ENCODE measurements at regions not wholly inside any gene's neighbourhood (a gene's known extent, or its start where the extent isn't known, plus 50 kb on each side); places are given as distances from the start of the nearest gene placed in this dataset.

- H3K9me3 ChIP-seq (ENCODE audit: low read length), result no peaks in the 10 kb centered on the region
- no peaks in the 10 kb centered on the region for H3K36me3 ChIP-seq (ENCODE audit: insufficient read depth, low read length)
- no peaks in the 10 kb centered on the region for H3K4me1 ChIP-seq (ENCODE audit: insufficient read depth, low read length, poor library complexity, severe bottlenecking)
- DNase-seq (ENCODE audit: low spot score), result no peak
- no peak overlapping the region for H2AFZ ChIP-seq (ENCODE audit: low read length)
- H3K27ac ChIP-seq (ENCODE audit: low read depth, low read length, poor library complexity, severe bottlenecking), result no peak overlapping the region
- intact Hi-C loops (cut with micrococcal nuclease; ENCODE audit: unreplicated experiment), result no loop called here
- no peak overlapping the region for H3K4me3 ChIP-seq (ENCODE audit: low read depth, low read length, poor library complexity, severe bottlenecking)
- ChIA-PET POLR2A (no interaction called here), CTCF (ENCODE audit: unreplicated experiment) (no interaction called here)
- H3K9me2 ChIP-seq (ENCODE audit: insufficient read depth, low read length), result no peaks in the 10 kb centered on the region
- no peaks in the 10 kb centered on the region for H4K20me1 ChIP-seq (ENCODE audit: insufficient read depth, low read length)
- TF ChIP-seq, protein P1, sequence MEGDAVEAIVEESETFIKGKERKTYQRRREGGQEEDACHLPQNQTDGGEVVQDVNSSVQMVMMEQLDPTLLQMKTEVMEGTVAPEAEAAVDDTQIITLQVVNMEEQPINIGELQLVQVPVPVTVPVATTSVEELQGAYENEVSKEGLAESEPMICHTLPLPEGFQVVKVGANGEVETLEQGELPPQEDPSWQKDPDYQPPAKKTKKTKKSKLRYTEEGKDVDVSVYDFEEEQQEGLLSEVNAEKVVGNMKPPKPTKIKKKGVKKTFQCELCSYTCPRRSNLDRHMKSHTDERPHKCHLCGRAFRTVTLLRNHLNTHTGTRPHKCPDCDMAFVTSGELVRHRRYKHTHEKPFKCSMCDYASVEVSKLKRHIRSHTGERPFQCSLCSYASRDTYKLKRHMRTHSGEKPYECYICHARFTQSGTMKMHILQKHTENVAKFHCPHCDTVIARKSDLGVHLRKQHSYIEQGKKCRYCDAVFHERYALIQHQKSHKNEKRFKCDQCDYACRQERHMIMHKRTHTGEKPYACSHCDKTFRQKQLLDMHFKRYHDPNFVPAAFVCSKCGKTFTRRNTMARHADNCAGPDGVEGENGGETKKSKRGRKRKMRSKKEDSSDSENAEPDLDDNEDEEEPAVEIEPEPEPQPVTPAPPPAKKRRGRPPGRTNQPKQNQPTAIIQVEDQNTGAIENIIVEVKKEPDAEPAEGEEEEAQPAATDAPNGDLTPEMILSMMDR (conservative IDR thresholded peaks at IDR 0.05; ENCODE audit: low read length), result no peak
- TF ChIP-seq EZH2phosphoT487 (IDR thresholded peaks at IDR 0.05; ENCODE audit: borderline replicate concordance, low read depth, low read length), result no peak
- H3K4me2 ChIP-seq (ENCODE audit: low read length), result no peak overlapping the region
- BruUV-seq (replicated peaks), result no TSS peak
- H3K79me2 ChIP-seq (ENCODE audit: insufficient read depth, low read depth, low read length), result no peaks in the 10 kb centered on the region
These were observed 514.2 kb upstream of the TMEM132C start for GRCh38 chr12:127752802-127753201.

GRCh38 chr12:127760357-127760756 is 506.6 kb upstream of the TMEM132C start:
- Histone ChIP-seq H3K27ac (ENCODE audit: low read depth, low read length, poor library complexity, severe bottlenecking) (no peak overlapping the region), H3K79me2 (ENCODE audit: insufficient read depth, low read depth, low read length) (no peaks in the 10 kb centered on the region), H3K4me3 (ENCODE audit: low read depth, low read length, poor library complexity, severe bottlenecking) (no peak overlapping the region), H3K4me2 (ENCODE audit: low read length) (no peak overlapping the region), H3K4me1 (ENCODE audit: insufficient read depth, low read length, poor library complexity, severe bottlenecking) (no peaks in the 10 kb centered on the region), H3K9me2 (ENCODE audit: insufficient read depth, low read length) (no peaks in the 10 kb centered on the region), H3K36me3 (ENCODE audit: insufficient read depth, low read length) (no peaks in the 10 kb centered on the region), H3K9me3 (ENCODE audit: low read length) (no peaks in the 10 kb centered on the region), H4K20me1 (ENCODE audit: insufficient read depth, low read length) (no peaks in the 10 kb centered on the region), H2AFZ (ENCODE audit: low read length) (no peak overlapping the region)
- intact Hi-C loops (cut with micrococcal nuclease; ENCODE audit: unreplicated experiment), result no loop called here
- DNase-seq (ENCODE audit: low spot score), result no peak
- TF ChIP-seq, protein P1 (conservative IDR thresholded peaks at IDR 0.05; ENCODE audit: low read length), result no peak
- TF ChIP-seq EZH2phosphoT487 (IDR thresholded peaks at IDR 0.05; ENCODE audit: borderline replicate concordance, low read depth, low read length), result no peak
- BruUV-seq (replicated peaks), result no TSS peak
- POLR2A ChIA-PET, result no interaction called here
- CTCF ChIA-PET (ENCODE audit: unreplicated experiment), result no interaction called here

DNA sequence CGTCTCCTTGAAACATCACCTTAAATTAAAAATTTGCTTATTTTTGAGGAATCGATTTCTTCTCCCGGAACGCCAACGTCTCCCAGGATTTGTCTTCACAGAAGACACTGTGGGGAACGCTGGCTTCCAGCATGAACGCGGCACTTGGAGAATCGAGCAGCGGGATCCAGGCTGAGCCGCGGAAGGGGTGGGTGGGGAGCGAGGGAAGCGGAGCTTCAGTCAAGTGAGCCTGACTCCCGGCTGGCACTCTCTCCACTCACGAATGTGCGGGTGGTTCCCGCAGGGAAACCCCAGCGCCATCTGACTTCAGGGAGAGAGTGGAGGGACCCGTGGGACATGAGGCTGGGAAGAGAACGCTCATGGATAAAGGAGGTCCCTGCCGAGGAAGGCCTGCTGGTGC is 506.0 kb upstream of the TMEM132C start:
- H3K27ac ChIP-seq (ENCODE audit: low read depth, low read length, poor library complexity, severe bottlenecking), result no peak overlapping the region
- no peaks in the 10 kb centered on the region for H3K79me2 ChIP-seq (ENCODE audit: insufficient read depth, low read depth, low read length)
- CTCF ChIA-PET (ENCODE audit: unreplicated experiment), result no interaction called here
- no peaks in the 10 kb centered on the region for H3K36me3 ChIP-seq (ENCODE audit: insufficient read depth, low read length)
- no peak overlapping the region for H2AFZ ChIP-seq (ENCODE audit: low read length)
- H3K4me2 ChIP-seq (ENCODE audit: low read length), result no peak overlapping the region
- DNase-seq (ENCODE audit: low spot score), result no peak
- no peak for TF ChIP-seq EZH2phosphoT487 (IDR thresholded peaks at IDR 0.05; ENCODE audit: borderline replicate concordance, low read depth, low read length)
- TF ChIP-seq, protein P1 (conservative IDR thresholded peaks at IDR 0.05; ENCODE audit: low read length), result no peak
- no peak overlapping the region for H3K4me3 ChIP-seq (ENCODE audit: low read depth, low read length, poor library complexity, severe bottlenecking)
- intact Hi-C loops (cut with micrococcal nuclease; ENCODE audit: unreplicated experiment), result no loop called here
- POLR2A ChIA-PET, result interaction anchor here (0.7 kb wide), 1 partner anchor 26 kb away, joined by 3 read pairs; no protein-coding TSS in a partner anchor
- no TSS peak for BruUV-seq (replicated peaks)
- H4K20me1 ChIP-seq (ENCODE audit: insufficient read depth, low read length), result no peaks in the 10 kb centered on the region
- H3K9me2 ChIP-seq (ENCODE audit: insufficient read depth, low read length), result no peaks in the 10 kb centered on the region
- no peaks in the 10 kb centered on the region for H3K4me1 ChIP-seq (ENCODE audit: insufficient read depth, low read length, poor library complexity, severe bottlenecking)
- H3K9me3 ChIP-seq (ENCODE audit: low read length), result no peaks in the 10 kb centered on the region
